Fibroblast of lung (primary cell): ENCODE measurements at regions not wholly inside any gene's neighbourhood (a gene's known extent, or its start where the extent isn't known, plus 50 kb on each side); places are given as distances from the start of the nearest gene placed in this dataset.

ENCODE experiments used
- DNase-seq, 2 donors: peaks; one replicate each; pipeline versions ENCODE4 v3.0.0 to v3.0.0-alpha.2; 2010; ENCODE audit warnings: low read depth in 2 of 2
- H2AFZ ChIP-seq: 2 replicates; pipeline ENCODE4 v1.5.1; 2012; ENCODE audit warnings: low read length, control low read depth, inconsistent platforms
- H3K27ac ChIP-seq: 2 replicates; pipeline ENCODE4 v1.5.1; 2011; ENCODE audit warnings: low read length, control low read depth; ENCODE audit not compliant: insufficient read depth
- H3K27me3 ChIP-seq: 2 replicates; pipeline ENCODE4 v1.5.1; 2011; ENCODE audit warnings: mild to moderate bottlenecking, low read length; ENCODE audit not compliant: control insufficient read depth, insufficient read depth
- H3K36me3 ChIP-seq: 2 replicates; pipeline ENCODE4 v1.5.1; 2011; ENCODE audit warnings: low read length; ENCODE audit not compliant: control insufficient read depth, insufficient read depth
- H3K4me1 ChIP-seq: 2 replicates; pipeline ENCODE4 v1.5.1; 2011; ENCODE audit warnings: low read length; ENCODE audit not compliant: control insufficient read depth, insufficient read depth; ENCODE audit errors: extremely low read depth
- H3K4me2 ChIP-seq: 2 replicates; pipeline ENCODE4 v1.5.1; 2011; ENCODE audit warnings: low read length, control low read depth; ENCODE audit not compliant: insufficient read depth; ENCODE audit errors: extremely low read depth
- H3K4me3 ChIP-seq, 4 experiments: fragments of 200-600 bp in 1 of 4; sonication (generic) in 1 of 4; replicated peaks in 1 of 4; 2 replicates each; pipeline ENCODE4 v1.5.1; 2011 to 2016; ENCODE audit warnings: low read length in 4 of 4, low read depth in 3 of 4, mild to moderate bottlenecking in 3 of 4, control low read depth in 2 of 4, inconsistent platforms in 1 of 4, mixed read lengths in 1 of 4; ENCODE audit not compliant: insufficient read depth in 1 of 4; ENCODE audit errors: control extremely low read depth in 1 of 4
- H3K79me2 ChIP-seq: 2 replicates; pipeline ENCODE4 v1.5.1; 2012; ENCODE audit warnings: mild to moderate bottlenecking, low read length, inconsistent platforms; ENCODE audit not compliant: control insufficient read depth, insufficient read depth
- H3K9ac ChIP-seq: 2 replicates; pipeline ENCODE4 v1.5.1; 2011; ENCODE audit warnings: mild to moderate bottlenecking, low read length, control low read depth; ENCODE audit not compliant: insufficient read depth
- H3K9me3 ChIP-seq: 2 replicates; pipeline ENCODE4 v1.5.1; 2012; ENCODE audit warnings: low read depth, low read length; ENCODE audit not compliant: control insufficient read depth, insufficient read depth
- H4K20me1 ChIP-seq: 2 replicates; pipeline ENCODE4 v1.5.1; 2011; ENCODE audit warnings: low read length; ENCODE audit not compliant: control insufficient read depth, insufficient read depth; ENCODE audit errors: extremely low read depth
- EZH2 ChIP-seq: IDR thresholded peaks from 2 replicates; pipeline ENCODE4 v1.5.1; 2012; ENCODE audit warnings: low read length, control low read depth, mild to moderate bottlenecking; ENCODE audit errors: missing control alignments
- TF ChIP-seq, protein P1 (sequence below), 2 donors: IDR thresholded peaks in 1 of 2; conservative IDR thresholded peaks in 1 of 2; 1 replicate in 1 of 2; 2 replicates in 1 of 2; pipeline ENCODE4 v1.5.1; 2011 to 2012; ENCODE audit warnings: low read length in 2 of 2, control low read depth in 1 of 2, inconsistent platforms in 1 of 2, low read depth in 1 of 2, mild to moderate bottlenecking in 1 of 2

DNA sequence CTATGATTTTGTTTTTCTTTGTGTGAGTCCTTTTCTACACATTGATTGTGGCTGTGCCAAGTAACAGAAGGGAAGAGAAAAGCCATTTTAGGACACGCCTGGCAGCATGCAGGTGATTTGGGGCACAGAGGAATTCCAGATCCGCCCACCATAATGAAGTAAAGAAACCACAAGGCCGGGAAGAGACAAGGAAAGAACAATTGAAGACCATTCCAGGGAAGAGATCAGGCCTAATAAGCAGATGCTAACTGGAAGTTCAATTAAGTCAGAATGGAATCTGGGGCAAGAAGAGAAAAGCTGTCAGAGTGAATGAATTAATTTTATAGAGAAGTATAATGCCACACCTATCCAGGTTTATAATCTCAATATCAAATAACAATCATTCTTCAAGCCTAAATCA lies 110.2 kb upstream of the ISL1 start:
- no peaks in the 10 kb centered on the region for H3K79me2 ChIP-seq
- no peaks in the 10 kb centered on the region for H4K20me1 ChIP-seq
- no peak overlapping the region for H3K4me2 ChIP-seq
- no peaks in the 10 kb centered on the region for H3K27me3 ChIP-seq
- H3K27ac ChIP-seq, result no peak overlapping the region
- no peaks in the 10 kb centered on the region for H3K9me3 ChIP-seq
- DNase-seq, result no peak
- H3K4me3 ChIP-seq, result no peak overlapping the region
- H3K36me3 ChIP-seq, result no peaks in the 10 kb centered on the region
- H3K9ac ChIP-seq, result no peak overlapping the region
- no peaks in the 10 kb centered on the region for H3K4me1 ChIP-seq
- H2AFZ ChIP-seq, result no peak overlapping the region
- TF ChIP-seq EZH2, result no peak
- TF ChIP-seq, protein P1, sequence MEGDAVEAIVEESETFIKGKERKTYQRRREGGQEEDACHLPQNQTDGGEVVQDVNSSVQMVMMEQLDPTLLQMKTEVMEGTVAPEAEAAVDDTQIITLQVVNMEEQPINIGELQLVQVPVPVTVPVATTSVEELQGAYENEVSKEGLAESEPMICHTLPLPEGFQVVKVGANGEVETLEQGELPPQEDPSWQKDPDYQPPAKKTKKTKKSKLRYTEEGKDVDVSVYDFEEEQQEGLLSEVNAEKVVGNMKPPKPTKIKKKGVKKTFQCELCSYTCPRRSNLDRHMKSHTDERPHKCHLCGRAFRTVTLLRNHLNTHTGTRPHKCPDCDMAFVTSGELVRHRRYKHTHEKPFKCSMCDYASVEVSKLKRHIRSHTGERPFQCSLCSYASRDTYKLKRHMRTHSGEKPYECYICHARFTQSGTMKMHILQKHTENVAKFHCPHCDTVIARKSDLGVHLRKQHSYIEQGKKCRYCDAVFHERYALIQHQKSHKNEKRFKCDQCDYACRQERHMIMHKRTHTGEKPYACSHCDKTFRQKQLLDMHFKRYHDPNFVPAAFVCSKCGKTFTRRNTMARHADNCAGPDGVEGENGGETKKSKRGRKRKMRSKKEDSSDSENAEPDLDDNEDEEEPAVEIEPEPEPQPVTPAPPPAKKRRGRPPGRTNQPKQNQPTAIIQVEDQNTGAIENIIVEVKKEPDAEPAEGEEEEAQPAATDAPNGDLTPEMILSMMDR (conservative IDR thresholded peaks at IDR 0.05 in 1 of 2, IDR thresholded peaks at IDR 0.05 in 1 of 2; ENCODE audit: low read depth in 1 of 2, low read length in 2 of 2), result no peak

- H3K27ac ChIP-seq, result no peak overlapping the region
- TF ChIP-seq, protein P1 (conservative IDR thresholded peaks at IDR 0.05 in 1 of 2, IDR thresholded peaks at IDR 0.05 in 1 of 2; ENCODE audit: low read depth in 1 of 2, low read length in 2 of 2), result no peak
- no peak for TF ChIP-seq EZH2
- H3K4me3 ChIP-seq, result no peak overlapping the region
- no peaks in the 10 kb centered on the region for H3K9me3 ChIP-seq
- H3K4me2 ChIP-seq, result no peak overlapping the region
- H3K9ac ChIP-seq, result no peak overlapping the region
- no peaks in the 10 kb centered on the region for H4K20me1 ChIP-seq
- no peak overlapping the region for H2AFZ ChIP-seq
- H3K27me3 ChIP-seq, result no peaks in the 10 kb centered on the region
- H3K79me2 ChIP-seq, result no peaks in the 10 kb centered on the region
- no peaks in the 10 kb centered on the region for H3K4me1 ChIP-seq
- no peaks in the 10 kb centered on the region for H3K36me3 ChIP-seq
- no peak for DNase-seq
These were observed 109.4 kb upstream of the ISL1 start for GRCh38 chr5:51273871-51274270.

DNA sequence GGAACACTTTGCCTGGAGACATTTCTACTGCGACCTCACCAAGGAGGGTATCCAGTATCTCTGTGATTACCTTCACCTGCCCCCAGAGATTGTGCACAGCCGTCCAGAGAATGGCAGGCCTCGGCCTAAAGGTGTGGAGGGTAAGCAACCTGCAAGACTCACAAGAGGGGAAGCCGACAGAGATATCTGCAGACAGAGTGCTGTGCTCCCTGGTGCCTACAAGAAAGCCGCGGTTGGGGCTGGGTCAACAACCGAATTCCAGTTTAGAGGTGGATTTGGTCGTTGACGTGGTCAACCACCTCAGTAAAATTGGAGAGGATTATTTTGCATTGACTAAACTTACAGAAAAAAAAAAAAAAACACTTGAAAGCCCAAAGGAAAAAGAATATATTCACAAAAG lies 107.8 kb upstream of the ISL1 start:
- Histone ChIP-seq H2AFZ (no peak overlapping the region), H3K36me3 (no peaks in the 10 kb centered on the region), H3K27me3 (no peaks in the 10 kb centered on the region), H3K4me3 (no peak overlapping the region), H3K27ac (no peak overlapping the region), H3K9me3 (no peaks in the 10 kb centered on the region), H3K9ac (no peak overlapping the region), H4K20me1 (no peaks in the 10 kb centered on the region), H3K79me2 (no peaks in the 10 kb centered on the region), H3K4me1 (no peaks in the 10 kb centered on the region), H3K4me2 (no peak overlapping the region)
- no peak for TF ChIP-seq EZH2
- TF ChIP-seq, protein P1 (conservative IDR thresholded peaks at IDR 0.05 in 1 of 2, IDR thresholded peaks at IDR 0.05 in 1 of 2; ENCODE audit: low read depth in 1 of 2, low read length in 2 of 2), result no peak
- no peak for DNase-seq
